HG03342 (cell line): ENCODE measurements at regions not wholly inside any gene's neighbourhood (a gene's known extent, or its start where the extent isn't known, plus 50 kb on each side); places are given as distances from the start of the nearest gene placed in this dataset.
A peak's percentile ranks its signal among the peaks of the same experiment; 100 is the strongest.

Source experiments
- ATAC-seq: cut with Tn5 transposase; IDR thresholded peaks from one replicate; pipeline ENCODE4 v1.9.1; 2021; ENCODE audit warnings: mild to moderate bottlenecking, moderate library complexity; ENCODE audit not compliant: unreplicated experiment

DNA sequence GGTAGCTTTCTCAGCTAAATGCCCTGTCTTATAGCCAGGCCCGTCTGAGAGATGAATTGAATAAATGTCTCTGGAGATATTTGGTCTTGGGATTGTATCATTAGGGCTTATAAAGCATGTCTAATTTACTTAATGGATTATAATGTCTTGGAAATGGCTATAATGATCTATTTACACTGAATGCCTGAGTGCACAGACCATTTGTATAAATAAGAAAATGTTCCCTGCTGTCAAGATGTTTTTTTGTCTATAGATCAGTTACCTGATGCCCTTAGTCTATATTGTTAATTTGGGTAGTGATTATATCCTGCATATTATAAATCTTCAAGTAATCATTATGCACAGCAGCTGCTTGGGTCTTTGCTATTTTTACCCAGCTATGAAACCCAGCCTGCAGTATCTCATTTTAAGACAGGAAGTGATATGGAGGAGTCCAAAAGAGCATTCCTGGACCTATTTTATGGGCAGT is 112.9 kb upstream of the ACTBL2 start:
- ATAC-seq: no peak

DNA sequence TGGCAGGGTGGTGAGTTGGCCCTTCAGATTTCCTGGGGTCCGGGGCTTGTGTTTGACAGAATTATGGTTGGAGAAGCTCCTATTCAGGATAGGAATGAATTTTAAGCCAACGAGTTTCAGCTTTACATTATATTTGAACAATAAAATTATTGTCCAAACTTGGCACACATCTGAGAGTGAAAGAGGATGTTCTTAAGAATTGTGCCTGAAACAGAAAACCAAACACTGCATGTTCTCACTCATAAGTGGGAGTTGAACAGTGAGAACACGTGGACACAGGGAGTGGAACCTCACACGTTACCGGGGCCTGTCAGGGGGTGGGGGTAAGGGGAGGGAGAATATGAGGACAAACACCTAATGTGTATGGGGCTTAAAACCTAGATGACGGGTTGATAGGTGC is 111.8 kb upstream of the ACTBL2 start:
- ATAC-seq: no peak

DNA sequence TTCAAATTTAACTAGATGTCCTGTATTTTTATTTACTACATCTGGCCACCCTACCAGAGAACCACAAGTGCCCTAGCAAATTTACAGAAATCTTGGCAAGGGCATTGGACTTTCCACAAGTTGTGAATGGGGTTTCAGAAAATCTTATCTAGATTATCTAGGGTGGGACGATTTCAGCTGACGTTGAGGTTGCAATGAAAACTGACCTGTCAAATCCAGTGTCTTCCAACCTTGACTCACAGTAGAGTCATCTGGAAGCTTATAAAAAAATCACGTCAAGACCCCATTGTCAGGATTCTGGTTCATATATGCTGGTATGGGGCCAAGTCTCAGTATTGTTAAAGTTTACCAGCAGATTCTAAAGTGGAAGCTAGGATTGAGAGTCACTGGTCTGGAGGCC is 109.6 kb upstream of the ACTBL2 start:
- no peak for ATAC-seq

DNA sequence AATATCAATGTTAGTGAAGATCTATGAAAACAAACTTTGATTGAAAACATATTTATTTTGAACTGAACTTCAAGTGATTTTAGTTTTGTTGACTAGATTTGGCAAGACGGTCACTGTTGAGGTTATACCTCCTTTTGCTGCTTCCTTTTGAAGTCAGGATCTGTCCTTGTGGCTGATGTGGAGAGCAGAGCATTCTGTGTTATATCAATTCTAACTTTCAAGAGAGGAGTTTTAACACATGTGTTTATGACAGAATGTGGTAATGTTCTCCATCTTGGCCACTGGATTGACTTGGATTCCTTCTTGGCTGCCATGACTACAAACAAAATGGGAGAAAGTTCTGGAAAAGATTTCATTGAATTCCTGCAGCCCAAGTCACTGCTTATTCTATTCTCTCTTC is 104.0 kb upstream of the ACTBL2 start:
- no peak for ATAC-seq

DNA sequence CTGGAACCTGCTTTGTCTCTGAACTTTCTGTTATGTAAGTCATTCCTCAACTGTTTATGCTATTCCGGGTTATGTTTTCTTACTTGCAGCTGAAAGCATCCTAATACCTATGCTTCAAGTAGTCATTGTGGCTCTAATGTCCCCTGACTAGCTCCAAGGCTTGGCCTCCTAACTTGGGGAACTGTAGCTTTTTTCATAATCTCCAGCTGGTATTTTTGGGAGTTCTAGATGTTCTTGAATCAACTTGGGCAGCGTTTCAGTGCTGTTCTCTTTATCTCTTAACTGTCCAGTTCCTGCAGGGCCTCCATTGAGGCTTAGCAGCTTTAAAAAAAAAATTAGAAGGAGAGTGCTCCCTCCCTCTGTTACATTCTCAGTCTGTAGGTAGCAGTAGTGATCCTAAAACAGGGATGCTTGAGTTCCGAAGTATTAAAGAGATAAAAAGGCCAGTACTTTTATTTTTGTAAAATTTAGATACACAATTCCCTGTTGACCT is 100.0 kb upstream of the ACTBL2 start:
- no peak for ATAC-seq

DNA sequence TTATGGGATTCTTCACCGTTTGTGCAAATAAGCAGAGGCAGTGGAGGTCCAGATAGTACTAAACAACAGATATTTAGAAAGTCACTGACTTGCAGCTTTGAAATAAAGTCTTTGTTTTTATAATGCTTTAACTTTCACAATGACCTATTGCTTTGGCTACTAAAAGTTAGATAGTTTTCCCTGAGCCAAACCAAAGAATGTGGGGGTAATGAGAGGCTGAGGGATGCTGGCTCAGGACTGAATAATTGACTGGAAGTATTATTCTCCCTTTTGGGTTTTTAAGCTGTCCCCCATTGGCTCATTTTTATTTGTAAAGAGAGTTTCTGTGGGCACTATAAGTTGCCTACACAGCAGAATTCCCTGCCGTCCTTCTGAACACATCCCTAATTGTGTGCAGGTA is 99.2 kb upstream of the ACTBL2 start:
- ATAC-seq: no peak

DNA sequence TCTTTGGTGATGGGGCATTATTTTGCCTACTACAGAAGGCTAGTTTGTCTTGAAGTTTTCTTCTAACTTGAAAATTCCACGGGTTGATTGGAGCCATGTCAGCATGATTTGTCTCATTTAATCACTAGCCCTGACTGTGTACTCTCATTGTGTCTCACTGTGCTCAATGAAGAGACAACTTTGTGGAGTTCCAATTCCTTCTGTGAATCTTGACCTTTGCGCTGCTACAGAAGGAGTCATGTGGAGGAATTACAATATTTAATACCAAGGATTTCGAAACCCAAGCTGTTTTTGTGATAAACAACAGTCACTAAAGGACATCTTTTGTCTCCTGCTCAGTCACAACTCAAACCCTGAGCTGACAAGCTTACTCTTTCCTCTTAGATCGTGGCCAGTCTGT is 98.6 kb upstream of the ACTBL2 start:
- ATAC-seq: no peak

DNA sequence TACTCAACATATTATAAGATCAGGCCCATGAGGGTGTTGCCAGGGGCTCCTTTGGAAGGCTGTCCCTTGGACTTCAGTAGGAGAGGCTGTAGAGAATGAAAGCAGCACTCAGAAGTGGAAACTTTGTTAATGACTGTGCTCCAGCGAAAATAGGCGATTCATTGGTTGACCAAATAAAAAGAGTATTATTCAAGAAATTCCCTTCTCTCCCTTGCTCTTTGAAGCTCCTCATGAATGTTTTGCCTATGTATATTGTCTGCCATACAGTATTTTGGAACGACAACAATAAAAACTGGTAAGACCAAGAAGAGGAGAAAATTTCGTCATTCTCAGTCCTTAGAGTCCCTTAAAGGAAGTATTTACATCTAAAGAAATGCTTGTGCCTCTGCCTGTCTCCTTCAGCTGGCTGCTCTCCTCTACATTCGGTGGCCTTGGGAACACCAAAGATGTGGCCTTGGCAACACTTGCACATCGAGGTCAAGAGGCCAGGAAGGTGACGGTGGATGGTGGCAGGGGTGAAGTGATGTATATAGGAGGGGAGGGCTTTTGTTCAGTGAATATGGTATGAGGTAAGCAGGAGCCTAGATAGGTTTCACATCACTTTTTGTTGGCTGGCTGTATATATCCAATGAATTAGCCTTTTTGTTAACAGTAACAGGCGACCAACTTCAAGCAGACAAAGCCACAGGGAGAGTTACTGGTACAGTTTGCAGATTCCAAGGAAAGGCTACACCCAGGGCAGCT is 95.0 kb upstream of the ACTBL2 start:
- peak; percentile 80 for ATAC-seq

DNA sequence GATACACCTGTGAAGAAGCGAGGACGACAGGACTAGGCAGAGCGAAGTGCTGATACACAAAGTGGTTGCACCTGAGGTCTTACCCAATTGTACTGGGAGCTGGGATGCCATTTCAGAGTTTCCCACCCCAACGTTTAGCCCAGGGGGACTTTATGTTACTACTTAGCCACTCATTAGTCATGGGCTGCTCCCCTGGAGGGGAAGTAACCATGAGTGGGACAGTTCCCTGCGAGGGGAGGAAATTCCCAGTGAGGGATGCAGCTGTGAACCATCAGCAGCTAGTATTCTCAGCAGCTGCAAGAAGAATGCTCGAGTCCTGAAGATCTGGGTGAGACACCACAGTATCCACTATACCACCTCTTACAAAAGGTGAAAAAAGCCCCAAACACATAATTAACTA is 93.7 kb upstream of the ACTBL2 start:
- ATAC-seq: no peak

DNA sequence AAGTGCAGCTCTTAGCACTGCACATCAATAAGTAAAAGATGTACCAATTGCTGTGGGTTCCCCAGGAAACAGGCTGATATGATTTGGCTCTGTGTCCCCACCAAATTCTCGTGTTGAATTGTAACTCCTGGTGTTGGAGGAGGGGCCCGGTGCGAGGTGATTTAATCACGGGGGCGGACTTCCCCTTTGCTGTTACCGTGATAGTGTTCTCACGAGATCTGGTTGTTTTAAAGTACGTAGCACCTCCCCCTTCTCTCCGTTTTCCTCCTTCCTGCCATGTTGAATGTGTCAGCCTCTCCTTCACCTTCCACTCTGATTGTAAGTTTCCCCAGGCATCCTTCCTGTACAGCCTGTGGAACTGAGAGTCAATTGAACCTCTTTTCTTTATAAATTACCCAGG is 93.2 kb upstream of the ACTBL2 start:
- no peak for ATAC-seq

DNA sequence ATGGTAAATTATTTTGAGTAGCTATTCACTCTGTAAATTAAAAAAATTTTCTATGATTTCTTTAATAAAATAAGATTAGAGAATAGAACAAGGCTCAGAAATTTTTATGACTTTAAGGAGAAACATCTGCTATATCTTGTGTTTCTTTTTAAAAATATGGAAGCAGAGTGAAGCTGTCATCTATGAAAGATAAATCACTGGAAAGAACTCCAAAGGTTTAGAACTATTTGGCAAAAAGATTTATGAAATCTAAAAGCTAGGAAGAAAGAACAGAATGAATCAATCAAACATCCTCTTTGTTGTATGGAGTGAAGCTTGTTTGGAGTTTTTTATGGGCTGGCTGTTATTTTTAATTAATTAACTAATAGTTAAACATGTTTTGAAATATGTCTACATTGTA is 89.8 kb upstream of the ACTBL2 start:
- ATAC-seq: no peak

DNA sequence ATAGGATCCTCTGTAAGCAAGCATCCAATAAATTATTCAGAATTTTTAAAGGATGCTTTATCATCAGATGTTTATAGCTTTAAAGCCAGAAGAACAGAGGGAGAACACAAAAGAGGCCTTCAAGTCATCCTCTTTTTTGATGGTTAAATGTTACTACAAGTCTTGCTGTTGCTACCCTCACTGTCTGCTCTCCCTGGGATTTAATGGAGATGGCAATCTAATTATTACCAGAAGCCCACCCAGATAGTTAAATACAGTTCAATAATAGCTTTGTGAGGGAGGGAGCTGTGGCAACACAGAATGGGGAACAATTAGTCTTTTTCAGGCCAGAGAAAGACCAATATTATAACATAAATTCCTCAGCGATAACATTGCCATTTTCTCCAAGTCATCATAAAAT is 87.0 kb upstream of the ACTBL2 start:
- ATAC-seq: no peak

DNA sequence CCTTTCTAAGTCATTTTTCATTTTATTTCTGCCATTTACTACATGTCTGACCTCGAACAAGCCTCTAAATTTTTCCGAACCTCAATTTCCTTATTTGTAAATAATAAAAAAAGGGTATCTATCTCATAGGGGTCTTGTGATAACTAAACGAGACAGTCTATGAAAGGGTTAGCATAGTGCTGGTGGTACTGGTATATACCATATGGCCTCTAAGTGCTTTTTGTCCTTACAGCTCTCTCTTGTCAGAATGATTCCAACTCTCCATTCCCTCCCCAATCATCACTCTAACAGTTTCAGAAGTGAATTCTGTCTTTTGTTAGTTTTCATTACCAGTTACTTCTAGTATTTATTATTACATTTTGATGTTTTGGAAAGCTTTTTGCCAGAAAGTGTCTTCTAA is 85.5 kb upstream of the ACTBL2 start:
- ATAC-seq: no peak

DNA sequence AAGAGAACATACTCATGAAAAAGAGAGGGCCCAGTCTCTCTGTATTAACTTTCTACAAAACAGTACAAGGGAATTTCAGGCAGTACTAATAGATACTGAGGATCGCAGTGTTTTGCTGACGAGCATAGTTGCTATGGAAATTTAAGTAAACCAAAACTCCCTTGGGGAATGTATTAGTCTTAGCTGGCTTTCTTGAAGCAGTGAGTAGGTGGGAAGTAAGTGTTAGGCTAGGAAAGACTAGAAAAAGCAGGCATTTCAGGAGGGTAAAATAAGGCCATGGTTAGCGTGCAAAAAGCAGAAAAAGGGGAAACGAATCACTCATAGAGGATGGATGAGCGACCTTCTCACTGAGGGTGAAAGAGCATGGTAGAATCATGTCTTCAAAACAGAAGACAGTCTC is 84.3 kb upstream of the ACTBL2 start:
- peak; percentile 73 for ATAC-seq

DNA sequence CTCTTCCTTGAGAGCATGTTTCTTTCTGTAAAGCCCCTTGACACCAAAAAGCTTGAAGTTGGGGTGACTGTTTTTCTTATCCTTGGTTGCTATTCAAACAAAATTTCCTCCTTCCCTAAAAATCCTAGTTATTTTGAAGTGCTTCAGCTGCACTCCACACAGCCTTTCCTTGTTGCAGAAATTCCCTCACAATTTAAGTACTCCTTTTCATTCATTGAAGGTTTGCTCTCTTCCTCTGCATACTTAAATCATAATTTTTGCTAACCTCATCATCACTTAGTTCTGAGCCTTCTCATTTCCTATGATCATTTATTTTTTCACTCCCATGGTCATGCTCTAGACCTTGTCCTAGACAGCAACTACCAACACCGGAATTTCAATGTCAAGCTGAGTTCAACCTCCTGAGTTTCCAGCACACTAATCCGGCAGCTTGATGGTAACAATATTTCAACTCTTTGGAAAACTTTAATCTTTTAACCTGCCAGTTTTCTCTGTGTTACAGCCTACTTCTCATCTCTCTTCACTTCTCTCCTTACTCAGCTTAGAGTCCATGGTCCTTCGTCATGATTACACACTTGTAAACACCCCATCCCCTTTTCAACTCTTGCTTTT is 78.7 kb upstream of the ACTBL2 start:
- no peak for ATAC-seq

DNA sequence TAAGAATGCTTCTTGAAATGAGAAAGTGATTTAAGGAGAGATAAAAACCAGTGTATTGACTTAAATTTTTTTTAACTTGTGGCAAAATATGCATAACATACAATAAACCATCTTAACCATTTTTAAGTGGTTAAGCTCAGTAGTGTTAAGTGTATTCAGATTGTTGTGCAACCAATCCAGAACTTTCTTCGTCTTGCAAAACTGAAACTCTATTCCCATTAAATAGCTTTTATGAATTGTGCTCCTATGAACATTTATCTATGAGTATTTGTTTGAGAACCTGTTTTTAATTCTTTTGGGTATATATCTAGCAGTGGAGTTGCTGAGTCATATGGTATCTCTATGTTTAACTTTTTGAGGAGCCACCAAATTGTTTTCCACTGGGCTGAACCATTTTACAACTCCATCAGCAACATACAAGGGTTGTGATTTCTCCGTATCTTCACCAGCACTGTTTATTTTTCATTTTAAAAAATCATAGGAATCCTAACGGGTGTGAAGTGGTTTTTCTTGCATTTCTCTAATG is 76.6 kb upstream of the ACTBL2 start:
- no peak for ATAC-seq

DNA sequence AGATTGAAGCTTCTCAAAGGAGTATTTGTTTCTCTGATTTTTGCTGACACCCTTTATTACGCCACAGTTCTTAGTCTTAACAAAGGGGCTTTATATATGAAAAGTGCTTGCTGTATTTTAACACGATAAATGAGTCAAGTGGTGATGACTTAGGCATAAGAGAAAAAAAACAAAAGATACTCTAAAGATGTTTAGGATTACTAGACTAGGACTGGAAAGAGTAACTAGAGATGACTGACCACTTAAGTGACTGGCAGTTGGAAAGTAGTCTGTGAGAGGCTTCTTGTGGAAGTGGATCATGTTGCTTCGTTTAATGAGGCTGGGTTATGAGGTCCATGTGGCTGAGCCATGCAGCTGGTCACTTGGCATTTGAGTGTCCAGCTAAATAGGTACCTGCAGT is 69.4 kb upstream of the ACTBL2 start:
- ATAC-seq: no peak

DNA sequence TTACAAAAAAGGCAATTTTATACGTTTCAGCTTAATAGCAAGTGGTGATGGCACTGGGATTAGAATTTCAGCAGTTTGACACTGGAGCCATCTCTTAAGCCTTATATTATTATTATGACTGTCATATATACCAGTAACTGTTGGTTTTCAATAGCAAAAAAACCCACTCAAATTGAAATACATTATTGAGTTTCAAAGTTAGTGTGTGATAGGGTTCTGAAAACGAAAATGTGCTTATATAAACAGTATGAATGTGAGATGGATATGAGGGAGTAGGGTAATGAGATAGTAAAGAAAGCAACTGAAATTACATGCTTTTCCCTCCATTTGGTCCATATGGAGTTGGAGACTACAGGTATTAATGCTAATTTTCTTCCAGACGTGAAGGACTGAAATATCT is 68.6 kb upstream of the ACTBL2 start:
- ATAC-seq: no peak

DNA sequence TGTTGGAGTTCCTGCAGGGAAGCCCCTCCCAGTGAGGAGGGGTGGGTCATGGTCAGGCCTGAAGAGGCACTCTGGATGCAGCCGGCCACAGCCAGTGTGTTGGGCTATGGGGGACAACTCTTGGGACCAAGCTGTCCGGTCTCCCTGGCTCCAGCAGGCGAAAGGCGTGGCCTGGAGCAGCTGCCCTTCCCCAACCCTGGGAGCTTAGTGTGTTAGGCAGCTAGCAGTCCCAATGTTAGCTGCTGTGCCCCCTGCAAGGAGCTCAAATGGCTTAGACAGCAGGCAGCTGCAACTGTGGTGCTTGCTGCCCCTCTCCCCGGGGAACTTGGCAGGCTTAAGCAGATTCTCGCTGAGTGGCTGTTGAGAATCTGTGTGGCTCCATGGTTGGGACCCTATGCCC is 67.5 kb upstream of the ACTBL2 start:
- ATAC-seq: no peak

DNA sequence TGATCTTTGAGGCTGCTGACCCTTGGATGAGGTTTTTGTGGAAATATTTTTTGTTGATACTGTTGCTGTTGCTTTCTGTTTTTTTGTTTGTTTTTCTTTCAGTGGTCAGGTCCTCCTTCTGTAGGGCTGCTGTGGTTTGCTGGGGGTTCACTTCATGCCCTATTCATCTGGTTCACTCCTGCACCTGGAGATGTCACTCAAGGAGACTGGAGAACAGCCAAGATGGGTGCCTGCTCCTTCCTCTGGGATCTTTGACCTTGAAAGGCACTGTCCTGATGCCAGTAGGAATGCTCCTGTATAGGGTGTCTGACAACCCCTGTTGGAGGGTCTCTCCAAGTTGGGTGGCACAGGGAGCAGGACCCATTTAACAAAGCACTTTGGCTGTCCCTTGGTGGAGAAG is 67.0 kb upstream of the ACTBL2 start:
- no peak for ATAC-seq

DNA sequence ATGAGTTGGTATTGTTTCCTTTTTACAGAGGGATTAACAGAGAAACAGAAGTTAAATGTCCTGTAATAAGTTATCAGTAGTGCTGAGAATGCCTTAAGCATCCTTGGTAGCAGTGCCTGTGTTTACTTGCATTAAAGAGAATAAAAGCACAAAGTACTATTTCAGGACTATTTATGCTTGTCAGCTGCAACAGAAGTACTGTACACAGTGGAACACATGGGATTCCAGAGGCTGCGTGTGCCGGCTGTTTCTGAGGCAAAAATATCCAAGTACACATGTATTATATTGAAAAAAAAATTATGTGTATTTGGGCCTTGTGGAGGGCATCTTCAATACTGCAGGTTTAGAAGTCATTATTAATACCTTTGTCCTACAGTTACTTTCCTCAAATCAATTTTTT is 58.2 kb upstream of the ACTBL2 start:
- ATAC-seq: no peak

DNA sequence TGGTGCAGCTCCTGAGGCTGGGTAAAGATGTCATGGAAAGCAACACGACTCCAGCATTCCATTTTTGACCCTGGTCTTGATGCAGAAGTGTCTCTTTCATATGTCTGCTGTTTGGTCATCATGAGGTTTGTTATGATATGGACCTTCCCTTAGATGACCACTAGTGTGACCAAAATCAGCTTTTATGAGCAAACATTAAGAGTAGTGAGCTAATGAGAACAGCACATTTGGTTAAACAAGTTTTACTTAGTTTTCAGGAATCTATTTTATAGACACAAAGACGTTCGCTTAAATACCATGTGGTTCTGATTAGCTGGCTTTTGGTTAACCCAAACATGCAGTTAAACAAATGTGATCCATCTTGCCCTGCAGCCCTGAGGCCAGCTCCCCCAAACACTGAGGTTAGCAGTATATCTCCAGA is 56.7 kb upstream of the ACTBL2 start:
- no peak for ATAC-seq
